Panc1 (cell line): ENCODE measurements at regions not wholly inside any gene's neighbourhood (a gene's known extent, or its start where the extent isn't known, plus 50 kb on each side); places are given as distances from the start of the nearest gene placed in this dataset.

Source experiments
- ATAC-seq: fragments of 200-7000 bp; cut with Tn5 transposase; 2 replicates; pipeline ENCODE4 v1.9.1; 2020; ENCODE audit warnings: mild to moderate bottlenecking, moderate library complexity
- BruUV-seq: library from RNA; stranded (reverse); fragments of 400-500 nt; replicated peaks from 2 replicates; lab custom pipeline; 2021; lab: Mats Ljungman, UMichigan
- CTCF ChIA-PET: fragments of 300-600 bp; sonication (Branson Sonifier 250); formaldehyde crosslinking; loops from one replicate; lab custom pipeline; 2022; ENCODE audit warnings: antibody characterized with exemption; lab: Charles Lee
- POLR2A ChIA-PET: fragments of 300-600 bp; sonication (Branson Sonifier 250); formaldehyde crosslinking; loops from one replicate; lab custom pipeline; 2022; ENCODE audit warnings: antibody characterized with exemption; lab: Charles Lee
- DNase-seq: peaks from one replicate; pipeline ENCODE4 v3.0.0-alpha.2; 2010; ENCODE audit warnings: low read depth, low spot score
- H3K27ac ChIP-seq: 2 replicates; pipeline ENCODE4 v1.5.1; 2011; ENCODE audit warnings: mild to moderate bottlenecking, low read length, inconsistent platforms
- H3K27me3 ChIP-seq: fragments of 200-500 bp; sonication (Bioruptor generic); 2 replicates; pipeline ENCODE4 v1.6.0; 2014; ENCODE audit warnings: low read length, inconsistent platforms; ENCODE audit not compliant: control insufficient read depth, insufficient read depth
- H3K36me3 ChIP-seq: fragments of 200-500 bp; sonication (Bioruptor generic); 2 replicates; pipeline ENCODE4 v1.5.1; 2014; ENCODE audit warnings: inconsistent platforms, mild to moderate bottlenecking, low read length, moderate library complexity; ENCODE audit not compliant: control insufficient read depth, insufficient read depth
- H3K4me1 ChIP-seq: 2 replicates; pipeline ENCODE4 v1.5.1; 2011; ENCODE audit warnings: inconsistent platforms, mild to moderate bottlenecking, low read length, moderate library complexity; ENCODE audit not compliant: control insufficient read depth, insufficient read depth
- H3K4me3 ChIP-seq, 2 experiments: 2 replicates each; pipeline ENCODE4 v1.5.1; 2011 to 2012; ENCODE audit warnings: low read depth in 2 of 2, low read length in 2 of 2, mild to moderate bottlenecking in 2 of 2, inconsistent platforms in 1 of 2, moderate library complexity in 1 of 2
- H3K9me3 ChIP-seq: fragments of 200-500 bp; sonication (Bioruptor generic); 2 replicates; pipeline ENCODE4 v1.5.1; 2014; ENCODE audit warnings: low read depth, mild to moderate bottlenecking, inconsistent platforms, low read length, moderate library complexity; ENCODE audit not compliant: control insufficient read depth, insufficient read depth
- CTCF ChIP-seq: fragments of 450-650 bp; IDR thresholded peaks from 2 replicates; pipeline ENCODE4 v1.5.1; 2017; ENCODE audit warnings: mild to moderate bottlenecking
- POLR2AphosphoS5 ChIP-seq: IDR thresholded peaks from 2 replicates; pipeline ENCODE4 v1.6.1; 2012; ENCODE audit warnings: mild to moderate bottlenecking, low read depth, low read length, moderate library complexity
- REST ChIP-seq, 2 experiments: IDR thresholded peaks; 2 replicates each; pipeline ENCODE4 v1.6.1; 2011 to 2012; ENCODE audit warnings: low read depth in 2 of 2, control low read depth in 1 of 2, low read length in 1 of 2, mild to moderate bottlenecking in 1 of 2, moderate library complexity in 1 of 2; ENCODE audit not compliant: insufficient read depth in 1 of 2
- SIN3A ChIP-seq: IDR thresholded peaks from 2 replicates; pipeline ENCODE4 v1.6.1; 2012; ENCODE audit warnings: low read depth, mild to moderate bottlenecking, low read length, moderate library complexity, borderline replicate concordance; ENCODE audit not compliant: insufficient read depth
- TCF7L2 ChIP-seq: IDR thresholded peaks from 2 replicates; pipeline ENCODE4 v1.6.1; 2011; ENCODE audit warnings: mild to moderate bottlenecking, low read depth, low read length, inconsistent platforms
- in situ Hi-C: cut with HindIII; loops from 2 replicates; pipeline ENCODE4 v1.10.0; 2016; ENCODE audit warnings: low sequenced_read_pairs, low pct_unique_long_range_greater_than_20kb
- intact Hi-C: fragments of 100-400 bp; cut with micrococcal nuclease; formaldehyde crosslinking; loops from one replicate; pipeline ENCODE4 v1.10.0; 2022; ENCODE audit not compliant: unreplicated experiment

- DNase-seq (no peak), ATAC-seq (no peak)
- H3K4me1 ChIP-seq, result no peaks in the 10 kb centered on the region
- H3K27ac ChIP-seq, result no peak overlapping the region
- no TSS peak for BruUV-seq
- ChIA-PET POLR2A (no interaction called here), CTCF (no interaction called here)
- no peaks in the 10 kb centered on the region for H3K27me3 ChIP-seq
- no peak overlapping the region for H3K4me3 ChIP-seq
- intact Hi-C loops, result no loop called here
- in situ Hi-C loops, result no loop called here
- H3K9me3 ChIP-seq, result no peaks in the 10 kb centered on the region
- no peaks in the 10 kb centered on the region for H3K36me3 ChIP-seq
- TF ChIP-seq CTCF (no peak), REST (IDR thresholded peaks at IDR 0.05; ENCODE audit: insufficient read depth in 1 of 2, low read depth in 2 of 2, low read length in 1 of 2) (no peak), SIN3A (no peak), POLR2AphosphoS5 (no peak), TCF7L2 (no peak)
These were observed 592.1 kb upstream of the ANKRD30A start for GRCh38 chr10:36533316-36533715.

GRCh38 chr10:36531621-36532020 lies 593.8 kb upstream of the ANKRD30A start:
- Histone ChIP-seq H3K36me3 (no peaks in the 10 kb centered on the region), H3K4me3 (no peak overlapping the region), H3K9me3 (no peaks in the 10 kb centered on the region), H3K27me3 (no peaks in the 10 kb centered on the region), H3K4me1 (no peaks in the 10 kb centered on the region), H3K27ac (no peak overlapping the region)
- BruUV-seq, result no TSS peak
- TF ChIP-seq TCF7L2, result no peak
- no peak for TF ChIP-seq POLR2AphosphoS5
- TF ChIP-seq REST (IDR thresholded peaks at IDR 0.05; ENCODE audit: insufficient read depth in 1 of 2, low read depth in 2 of 2, low read length in 1 of 2), result no peak
- no peak for TF ChIP-seq CTCF
- TF ChIP-seq SIN3A, result no peak
- in situ Hi-C loops, result no loop called here
- ATAC-seq (no peak), DNase-seq (no peak)
- ChIA-PET CTCF (no interaction called here), POLR2A (no interaction called here)
- intact Hi-C loops, result no loop called here
